Colonic mucosa (tissue), 4 donors: ENCODE measurements at regions not wholly inside any gene's neighbourhood (a gene's known extent, or its start where the extent isn't known, plus 50 kb on each side); places are given as distances from the start of the nearest gene placed in this dataset.

Source experiments
- DNase-seq: peaks from one replicate; pipeline ENCODE4 v3.0.0-alpha.2; 2020
- H3K27ac ChIP-seq: fragments of 200-600 bp; one replicate; pipeline ENCODE4 v1.8.0; 2021
- H3K27me3 ChIP-seq: fragments of 200-600 bp; one replicate; pipeline ENCODE4 v1.8.0; 2021
- H3K36me3 ChIP-seq: fragments of 200-600 bp; one replicate; pipeline ENCODE4 v1.8.0; 2021
- H3K4me1 ChIP-seq: fragments of 200-600 bp; one replicate; pipeline ENCODE4 v1.8.0; 2021; ENCODE audit warnings: mild to moderate bottlenecking
- H3K4me3 ChIP-seq: fragments of 200-600 bp; one replicate; pipeline ENCODE4 v1.8.0; 2021
- H3K9ac ChIP-seq, 2 donors: one replicate each; pipeline ENCODE4 v1.7.0; 2013; ENCODE audit warnings: control low read depth in 2 of 2, low read depth in 2 of 2, low read length in 2 of 2
- H3K9me3 ChIP-seq: fragments of 200-600 bp; one replicate; pipeline ENCODE4 v1.8.0; 2021
- CTCF ChIP-seq: fragments of 200-600 bp; IDR thresholded peaks from one replicate; pipeline ENCODE4 v1.8.0; 2022; ENCODE audit warnings: antibody characterized with exemption, mild to moderate bottlenecking
- intact Hi-C: fragments of 100-400 bp; cut with DNase I; formaldehyde crosslinking; loops from one replicate; pipeline ENCODE4 v1.14.1; 2022
- donor health status: healthy.
- donor health status: DM: no; HTN: no; CAD: no.
- donor health status: DM: no; HTN: no; CAD: no.

DNA sequence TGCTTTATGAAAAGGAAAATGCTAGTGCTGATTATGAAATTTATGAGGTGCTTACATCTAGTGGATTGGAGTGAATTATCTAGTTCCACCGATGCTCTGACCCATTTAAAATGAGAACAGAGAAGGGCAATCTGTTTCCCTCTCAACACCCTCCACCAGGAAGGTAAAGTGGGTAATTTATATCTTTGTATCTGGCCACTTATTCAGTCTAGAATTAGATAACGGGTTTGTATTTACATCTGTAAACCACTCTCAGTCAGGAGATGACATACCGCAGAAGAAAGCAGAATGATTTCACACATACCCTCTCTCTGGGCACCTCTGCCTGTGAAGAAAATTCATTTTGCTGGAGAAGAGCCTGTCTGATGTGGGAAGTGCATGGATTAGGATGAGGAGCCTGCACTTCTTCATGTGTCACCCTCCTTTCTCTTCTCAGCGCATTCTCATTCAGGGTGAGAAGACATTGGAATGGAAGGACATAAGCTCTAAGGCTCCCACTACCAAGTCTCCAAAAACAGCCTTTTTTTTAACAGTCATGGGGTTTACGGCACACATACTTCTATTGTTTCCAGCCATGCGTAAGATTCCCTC is 646.7 kb upstream of the SALL1 start:
- no peak for TF ChIP-seq CTCF
- H3K9ac ChIP-seq = no peak overlapping the region
- intact Hi-C loops = no loop called here

DNA sequence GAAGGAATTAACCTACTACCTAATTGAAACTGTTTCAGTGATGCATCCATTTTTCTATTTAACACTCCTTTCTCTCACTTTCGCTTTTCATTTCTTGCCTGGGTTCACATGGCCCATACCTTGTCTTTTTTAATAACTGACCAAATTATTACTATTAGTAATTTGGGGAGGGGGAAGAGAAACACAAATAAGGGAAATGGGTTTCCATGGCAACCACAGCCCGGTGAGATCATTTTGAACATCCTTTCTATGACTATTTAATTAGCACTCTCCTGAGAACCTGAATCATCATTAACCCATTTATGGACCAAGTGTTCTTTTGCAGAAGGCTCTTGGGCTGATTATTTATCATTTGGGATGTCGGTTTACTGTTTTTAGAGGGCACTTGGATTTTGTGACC is 628.2 kb upstream of the SALL1 start:
- H3K27me3 ChIP-seq = no peaks in the 10 kb centered on the region
- TF ChIP-seq CTCF = no peak
- H3K4me3 ChIP-seq = no peak overlapping the region
- no peaks in the 10 kb centered on the region for H3K36me3 ChIP-seq
- no peak overlapping the region for H3K9ac ChIP-seq
- intact Hi-C loops = no loop called here
- no peak overlapping the region for H3K27ac ChIP-seq
- no peaks in the 10 kb centered on the region for H3K9me3 ChIP-seq
- DNase-seq = no peak
- no peaks in the 10 kb centered on the region for H3K4me1 ChIP-seq

More for the DNA sequence above, 646.7 kb upstream of the SALL1 start:
- H3K27ac ChIP-seq = no peak overlapping the region
- no peaks in the 10 kb centered on the region for H3K9me3 ChIP-seq
- no peaks in the 10 kb centered on the region for H3K4me1 ChIP-seq
- no peaks in the 10 kb centered on the region for H3K27me3 ChIP-seq
- no peak for DNase-seq
- H3K4me3 ChIP-seq = no peak overlapping the region
- no peaks in the 10 kb centered on the region for H3K36me3 ChIP-seq

- Histone ChIP-seq H3K4me1 (no peaks in the 10 kb centered on the region), H3K36me3 (no peaks in the 10 kb centered on the region), H3K27ac (no peak overlapping the region), H3K9ac (no peak overlapping the region), H3K27me3 (no peaks in the 10 kb centered on the region), H3K4me3 (no peak overlapping the region), H3K9me3 (no peaks in the 10 kb centered on the region)
- TF ChIP-seq CTCF = no peak
- no peak for DNase-seq
- intact Hi-C loops = no loop called here
Observed at GRCh38 chr16:51773071-51773890, 622.2 kb upstream of the SALL1 start.

DNA sequence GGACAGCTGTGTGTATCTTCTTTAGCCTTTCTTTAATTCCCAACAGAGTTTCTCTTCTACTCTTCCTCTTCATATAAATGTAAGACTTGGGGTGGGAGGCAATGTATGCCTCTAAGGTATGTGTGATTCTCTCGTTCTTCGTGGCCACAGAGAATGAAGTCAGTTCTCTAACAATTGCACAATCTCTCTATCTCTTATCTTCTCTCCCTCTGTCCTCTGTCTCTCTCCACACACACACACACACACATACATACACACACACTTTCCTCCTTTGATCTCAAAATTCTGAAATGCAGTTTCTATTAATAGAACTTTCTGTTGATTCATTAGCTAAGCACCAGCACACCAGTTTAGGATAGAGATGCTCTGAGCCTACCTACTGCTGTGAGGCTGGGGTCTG is 615.7 kb upstream of the SALL1 start:
- Histone ChIP-seq H3K27me3 (no peaks in the 10 kb centered on the region), H3K9ac (no peak overlapping the region), H3K4me1 (no peaks in the 10 kb centered on the region), H3K27ac (no peak overlapping the region), H3K36me3 (no peaks in the 10 kb centered on the region), H3K4me3 (no peak overlapping the region), H3K9me3 (no peaks in the 10 kb centered on the region)
- no peak for DNase-seq
- intact Hi-C loops = no loop called here
- no peak for TF ChIP-seq CTCF

DNA sequence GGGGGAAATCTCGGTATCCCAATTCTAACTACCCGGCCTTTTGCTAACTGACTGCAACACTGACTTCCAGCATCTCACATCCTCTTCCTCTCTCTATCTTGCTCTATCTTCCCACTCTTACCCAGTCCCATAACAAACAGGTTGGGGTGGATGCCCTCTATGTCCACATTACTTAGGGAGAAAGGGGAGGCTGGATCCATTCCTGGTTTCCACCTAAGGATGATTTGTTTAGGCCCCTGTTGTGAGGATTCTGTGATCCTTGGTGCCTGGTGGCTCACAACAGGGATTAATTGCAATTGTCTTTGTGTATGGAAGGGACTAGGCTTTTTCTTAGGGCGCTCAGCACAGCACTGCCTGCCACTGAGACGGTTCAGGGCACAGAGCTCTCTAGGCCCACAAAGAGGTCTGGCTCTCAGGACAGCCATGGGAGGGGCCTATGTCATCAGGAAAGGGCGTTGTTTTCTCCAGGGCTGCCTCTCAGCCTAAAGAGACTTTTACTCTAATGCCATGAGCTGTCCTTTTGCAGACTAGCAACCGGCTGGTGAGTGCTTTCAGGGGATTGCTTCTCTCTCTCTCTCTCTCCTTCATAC is 612.1 kb upstream of the SALL1 start:
- peak overlapping the region in 1 of 2 donors; percentile 19 for H3K9ac ChIP-seq
- DNase-seq = no peak
- H3K4me1 ChIP-seq = no peaks in the 10 kb centered on the region
- H3K36me3 ChIP-seq = no peaks in the 10 kb centered on the region
- H3K27ac ChIP-seq = no peak overlapping the region
- H3K27me3 ChIP-seq = no peaks in the 10 kb centered on the region
- TF ChIP-seq CTCF = no peak
- no peaks in the 10 kb centered on the region for H3K9me3 ChIP-seq
- H3K4me3 ChIP-seq = no peak overlapping the region
- intact Hi-C loops = no loop called here
